Fibroblast of lung (primary cell): ENCODE measurements at regions not wholly inside any gene's neighbourhood (a gene's known extent, or its start where the extent isn't known, plus 50 kb on each side); places are given as distances from the start of the nearest gene placed in this dataset.

Experiments
- DNase-seq, 2 donors: peaks; one replicate each; pipeline versions ENCODE4 v3.0.0 to v3.0.0-alpha.2; 2010; ENCODE audit warnings: low read depth in 2 of 2
- H2AFZ ChIP-seq: 2 replicates; pipeline ENCODE4 v1.5.1; 2012; ENCODE audit warnings: low read length, control low read depth, inconsistent platforms
- H3K27ac ChIP-seq: 2 replicates; pipeline ENCODE4 v1.5.1; 2011; ENCODE audit warnings: low read length, control low read depth; ENCODE audit not compliant: insufficient read depth
- H3K27me3 ChIP-seq: 2 replicates; pipeline ENCODE4 v1.5.1; 2011; ENCODE audit warnings: mild to moderate bottlenecking, low read length; ENCODE audit not compliant: control insufficient read depth, insufficient read depth
- H3K36me3 ChIP-seq: 2 replicates; pipeline ENCODE4 v1.5.1; 2011; ENCODE audit warnings: low read length; ENCODE audit not compliant: control insufficient read depth, insufficient read depth
- H3K4me1 ChIP-seq: 2 replicates; pipeline ENCODE4 v1.5.1; 2011; ENCODE audit warnings: low read length; ENCODE audit not compliant: control insufficient read depth, insufficient read depth; ENCODE audit errors: extremely low read depth
- H3K4me2 ChIP-seq: 2 replicates; pipeline ENCODE4 v1.5.1; 2011; ENCODE audit warnings: low read length, control low read depth; ENCODE audit not compliant: insufficient read depth; ENCODE audit errors: extremely low read depth
- H3K4me3 ChIP-seq, 4 experiments: fragments of 200-600 bp in 1 of 4; sonication (generic) in 1 of 4; replicated peaks in 1 of 4; 2 replicates each; pipeline ENCODE4 v1.5.1; 2011 to 2016; ENCODE audit warnings: low read length in 4 of 4, low read depth in 3 of 4, mild to moderate bottlenecking in 3 of 4, control low read depth in 2 of 4, inconsistent platforms in 1 of 4, mixed read lengths in 1 of 4; ENCODE audit not compliant: insufficient read depth in 1 of 4; ENCODE audit errors: control extremely low read depth in 1 of 4
- H3K79me2 ChIP-seq: 2 replicates; pipeline ENCODE4 v1.5.1; 2012; ENCODE audit warnings: mild to moderate bottlenecking, low read length, inconsistent platforms; ENCODE audit not compliant: control insufficient read depth, insufficient read depth
- H3K9ac ChIP-seq: 2 replicates; pipeline ENCODE4 v1.5.1; 2011; ENCODE audit warnings: mild to moderate bottlenecking, low read length, control low read depth; ENCODE audit not compliant: insufficient read depth
- H3K9me3 ChIP-seq: 2 replicates; pipeline ENCODE4 v1.5.1; 2012; ENCODE audit warnings: low read depth, low read length; ENCODE audit not compliant: control insufficient read depth, insufficient read depth
- H4K20me1 ChIP-seq: 2 replicates; pipeline ENCODE4 v1.5.1; 2011; ENCODE audit warnings: low read length; ENCODE audit not compliant: control insufficient read depth, insufficient read depth; ENCODE audit errors: extremely low read depth
- EZH2 ChIP-seq: IDR thresholded peaks from 2 replicates; pipeline ENCODE4 v1.5.1; 2012; ENCODE audit warnings: low read length, control low read depth, mild to moderate bottlenecking; ENCODE audit errors: missing control alignments
- TF ChIP-seq, protein P1 (sequence below), 2 donors: IDR thresholded peaks in 1 of 2; conservative IDR thresholded peaks in 1 of 2; 1 replicate in 1 of 2; 2 replicates in 1 of 2; pipeline ENCODE4 v1.5.1; 2011 to 2012; ENCODE audit warnings: low read length in 2 of 2, control low read depth in 1 of 2, inconsistent platforms in 1 of 2, low read depth in 1 of 2, mild to moderate bottlenecking in 1 of 2

DNA sequence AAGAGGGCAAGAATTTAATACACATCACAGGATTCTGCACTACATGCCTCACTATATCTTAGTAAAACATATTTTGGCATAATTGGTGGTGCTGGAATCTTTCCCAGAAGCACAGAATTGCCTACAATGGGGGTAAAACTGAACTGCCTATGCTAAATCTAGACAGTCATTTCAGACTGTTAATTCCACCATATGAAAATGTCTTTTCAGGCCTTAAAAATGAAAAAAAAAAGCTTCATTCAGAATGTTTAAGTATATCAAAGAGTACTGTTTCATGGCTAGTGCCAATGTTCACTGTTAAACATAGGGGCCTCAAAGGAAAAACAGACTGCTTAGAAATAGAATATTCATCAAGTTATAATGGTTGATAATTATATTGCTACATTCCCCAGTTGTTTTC is 797.0 kb downstream of the PCDH19 start:
- no peaks in the 10 kb centered on the region for H3K9me3 ChIP-seq
- no peak for TF ChIP-seq EZH2
- TF ChIP-seq, protein P1, sequence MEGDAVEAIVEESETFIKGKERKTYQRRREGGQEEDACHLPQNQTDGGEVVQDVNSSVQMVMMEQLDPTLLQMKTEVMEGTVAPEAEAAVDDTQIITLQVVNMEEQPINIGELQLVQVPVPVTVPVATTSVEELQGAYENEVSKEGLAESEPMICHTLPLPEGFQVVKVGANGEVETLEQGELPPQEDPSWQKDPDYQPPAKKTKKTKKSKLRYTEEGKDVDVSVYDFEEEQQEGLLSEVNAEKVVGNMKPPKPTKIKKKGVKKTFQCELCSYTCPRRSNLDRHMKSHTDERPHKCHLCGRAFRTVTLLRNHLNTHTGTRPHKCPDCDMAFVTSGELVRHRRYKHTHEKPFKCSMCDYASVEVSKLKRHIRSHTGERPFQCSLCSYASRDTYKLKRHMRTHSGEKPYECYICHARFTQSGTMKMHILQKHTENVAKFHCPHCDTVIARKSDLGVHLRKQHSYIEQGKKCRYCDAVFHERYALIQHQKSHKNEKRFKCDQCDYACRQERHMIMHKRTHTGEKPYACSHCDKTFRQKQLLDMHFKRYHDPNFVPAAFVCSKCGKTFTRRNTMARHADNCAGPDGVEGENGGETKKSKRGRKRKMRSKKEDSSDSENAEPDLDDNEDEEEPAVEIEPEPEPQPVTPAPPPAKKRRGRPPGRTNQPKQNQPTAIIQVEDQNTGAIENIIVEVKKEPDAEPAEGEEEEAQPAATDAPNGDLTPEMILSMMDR (conservative IDR thresholded peaks at IDR 0.05 in 1 of 2, IDR thresholded peaks at IDR 0.05 in 1 of 2; ENCODE audit: low read depth in 1 of 2, low read length in 2 of 2), result no peak
- H3K79me2 ChIP-seq, result no peaks in the 10 kb centered on the region
- no peaks in the 10 kb centered on the region for H3K36me3 ChIP-seq
- H3K27ac ChIP-seq, result no peak overlapping the region
- DNase-seq, result no peak
- H3K27me3 ChIP-seq, result no peaks in the 10 kb centered on the region
- no peaks in the 10 kb centered on the region for H4K20me1 ChIP-seq
- no peak overlapping the region for H3K4me2 ChIP-seq
- H2AFZ ChIP-seq, result no peak overlapping the region
- no peaks in the 10 kb centered on the region for H3K4me1 ChIP-seq
- no peak overlapping the region for H3K4me3 ChIP-seq
- H3K9ac ChIP-seq, result no peak overlapping the region

DNA sequence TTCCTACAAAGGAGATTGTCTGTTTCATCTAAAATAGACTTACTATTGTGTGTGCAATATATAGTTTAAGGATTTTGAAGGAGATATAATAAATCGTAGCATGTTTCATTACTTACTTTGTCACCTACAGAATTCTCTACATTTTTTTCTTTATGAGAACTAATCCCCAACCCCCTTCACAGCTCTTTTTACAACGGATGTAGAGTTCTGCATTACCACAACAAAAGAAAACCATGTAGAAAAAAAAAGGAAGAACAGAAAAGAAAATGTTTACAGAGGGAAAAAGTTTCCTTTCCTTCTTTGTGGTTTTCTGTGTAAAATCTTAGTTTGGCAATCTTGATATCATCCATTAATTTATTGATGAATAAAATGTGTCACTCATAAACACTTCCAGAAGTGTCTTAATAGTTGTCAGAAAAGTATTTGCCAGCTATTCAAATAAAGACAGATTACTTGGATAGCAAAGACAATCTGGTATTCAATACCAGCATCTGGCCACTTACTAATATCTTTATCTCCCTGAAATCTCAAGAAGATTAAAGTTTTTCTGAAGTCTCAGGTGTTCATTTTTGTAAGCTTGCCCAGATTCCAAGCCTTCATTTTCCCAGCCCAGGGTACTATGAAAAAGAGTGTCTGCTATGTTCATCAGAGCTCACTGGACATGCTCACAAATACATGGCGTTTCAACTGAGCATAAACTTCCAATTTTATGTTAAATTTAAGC is 806.8 kb downstream of the PCDH19 start:
- TF ChIP-seq, protein P1 (conservative IDR thresholded peaks at IDR 0.05 in 1 of 2, IDR thresholded peaks at IDR 0.05 in 1 of 2; ENCODE audit: low read depth in 1 of 2, low read length in 2 of 2), result no peak
- no peak for TF ChIP-seq EZH2
- Histone ChIP-seq H3K4me1 (no peaks in the 10 kb centered on the region), H3K27me3 (no peaks in the 10 kb centered on the region), H3K4me2 (no peak overlapping the region), H3K79me2 (no peaks in the 10 kb centered on the region), H3K9ac (no peak overlapping the region), H3K27ac (no peak overlapping the region), H3K36me3 (no peaks in the 10 kb centered on the region), H2AFZ (no peak overlapping the region), H3K9me3 (no peaks in the 10 kb centered on the region), H4K20me1 (no peaks in the 10 kb centered on the region), H3K4me3 (no peak overlapping the region)
- DNase-seq, result no peak

DNA sequence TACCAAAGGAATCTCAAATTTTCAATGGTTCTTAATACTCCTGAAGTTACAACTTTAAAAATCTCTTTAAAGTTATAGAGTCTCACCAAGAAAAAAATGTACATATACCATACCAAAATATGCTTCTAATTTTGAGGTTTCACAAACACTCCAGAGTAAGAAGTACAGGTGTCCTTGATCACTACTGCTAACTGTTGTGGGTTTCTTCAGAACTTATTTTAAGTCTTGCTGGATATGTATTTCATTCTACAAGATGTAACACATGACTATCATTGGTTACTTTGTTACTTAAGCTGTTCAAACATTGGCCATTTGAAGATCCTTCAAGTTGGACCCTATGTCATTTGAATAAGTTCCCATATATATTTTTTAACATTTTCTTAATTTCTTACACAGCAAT is 808.0 kb downstream of the PCDH19 start:
- H3K9ac ChIP-seq, result no peak overlapping the region
- no peak overlapping the region for H3K27ac ChIP-seq
- TF ChIP-seq EZH2, result no peak
- TF ChIP-seq, protein P1 (conservative IDR thresholded peaks at IDR 0.05 in 1 of 2, IDR thresholded peaks at IDR 0.05 in 1 of 2; ENCODE audit: low read depth in 1 of 2, low read length in 2 of 2), result no peak
- DNase-seq, result no peak
- no peak overlapping the region for H3K4me3 ChIP-seq
- no peaks in the 10 kb centered on the region for H3K79me2 ChIP-seq
- no peaks in the 10 kb centered on the region for H3K27me3 ChIP-seq
- no peak overlapping the region for H2AFZ ChIP-seq
- H3K36me3 ChIP-seq, result no peaks in the 10 kb centered on the region
- H3K4me2 ChIP-seq, result no peak overlapping the region
- H3K9me3 ChIP-seq, result no peaks in the 10 kb centered on the region
- no peaks in the 10 kb centered on the region for H3K4me1 ChIP-seq
- H4K20me1 ChIP-seq, result no peaks in the 10 kb centered on the region
